Keratinocyte (primary cell): ENCODE measurements at regions not wholly inside any gene's neighbourhood (a gene's known extent, or its start where the extent isn't known, plus 50 kb on each side); places are given as distances from the start of the nearest gene placed in this dataset.

Source experiments
- DNase-seq: peaks from one replicate; pipeline ENCODE4 v3.0.0-alpha.2; 2011; ENCODE audit warnings: low read depth, missing footprints, low spot score
- FAIRE-seq: peaks from 2 replicates; lab custom pipeline; 2011; peaks lifted over from hg19 to GRCh38; lab: Jason Lieb, UNC
- H2AFZ ChIP-seq: 2 replicates; pipeline ENCODE4 v1.6.0; 2012; ENCODE audit warnings: low read length, control low read depth, inconsistent platforms; ENCODE audit not compliant: control insufficient read depth
- H3K27ac ChIP-seq: 2 replicates; pipeline ENCODE4 v1.5.1; 2011; ENCODE audit warnings: low read length; ENCODE audit not compliant: control insufficient read depth, insufficient read depth
- H3K27me3 ChIP-seq: 3 replicates; pipeline ENCODE4 v1.6.0; 2011; ENCODE audit warnings: low read length; ENCODE audit not compliant: control insufficient read depth, insufficient read depth; ENCODE audit errors: extremely low read depth
- H3K36me3 ChIP-seq, 2 experiments: 2 replicates in 1 of 2; 3 replicates in 1 of 2; pipeline ENCODE4 v1.5.1; 2011; ENCODE audit warnings: low read length in 2 of 2, mild to moderate bottlenecking in 1 of 2; ENCODE audit not compliant: control insufficient read depth in 2 of 2, insufficient read depth in 2 of 2; ENCODE audit errors: extremely low read depth in 1 of 2
- H3K4me1 ChIP-seq: 3 replicates; pipeline ENCODE4 v1.5.1; 2011; ENCODE audit warnings: low read length; ENCODE audit not compliant: control insufficient read depth, insufficient read depth; ENCODE audit errors: extremely low read depth
- H3K4me2 ChIP-seq: 3 replicates; pipeline ENCODE4 v1.6.0; 2011; ENCODE audit warnings: low read depth, low read length; ENCODE audit not compliant: control insufficient read depth, insufficient read depth; ENCODE audit errors: extremely low read depth
- H3K4me3 ChIP-seq, 3 experiments: fragments of 200-600 bp in 1 of 3; sonication (generic) in 1 of 3; 2 replicates in 2 of 3; 3 replicates in 1 of 3; pipeline ENCODE4 v1.5.1; 2011 to 2016; ENCODE audit warnings: low read length in 3 of 3, mild to moderate bottlenecking in 3 of 3, control low read depth in 2 of 3, inconsistent platforms in 1 of 3, low read depth in 1 of 3, mixed read lengths in 1 of 3, mixed run types in 1 of 3, moderate library complexity in 1 of 3; ENCODE audit not compliant: control insufficient read depth in 2 of 3, insufficient read depth in 2 of 3; ENCODE audit errors: extremely low read depth in 1 of 3
- H3K79me2 ChIP-seq: 2 replicates; pipeline ENCODE4 v1.6.0; 2012; ENCODE audit warnings: low read length; ENCODE audit not compliant: control insufficient read depth, insufficient read depth
- H3K9ac ChIP-seq: 3 replicates; pipeline ENCODE4 v1.6.0; 2011; ENCODE audit warnings: low read length; ENCODE audit not compliant: control insufficient read depth, insufficient read depth; ENCODE audit errors: extremely low read depth
- H3K9me1 ChIP-seq: 3 replicates; pipeline ENCODE4 v1.6.0; 2011; ENCODE audit warnings: low read length; ENCODE audit not compliant: control insufficient read depth, insufficient read depth; ENCODE audit errors: extremely low read depth
- H3K9me3 ChIP-seq: 2 replicates; pipeline ENCODE4 v1.5.1; 2012; ENCODE audit warnings: low read depth, low read length; ENCODE audit not compliant: control insufficient read depth
- H4K20me1 ChIP-seq: 3 replicates; pipeline ENCODE4 v1.6.0; 2011; ENCODE audit warnings: low read length; ENCODE audit not compliant: control insufficient read depth, insufficient read depth; ENCODE audit errors: extremely low read depth
- EZH2 ChIP-seq: IDR thresholded peaks from one replicate; pipeline ENCODE4 v1.6.1; 2012; ENCODE audit warnings: inconsistent platforms, mild to moderate bottlenecking, low read length, moderate library complexity
- dilution Hi-C: fragments of 300-500 bp; cut with MboI; formaldehyde crosslinking; loops from one replicate; pipeline ENCODE4 v1.7.0; 2020; ENCODE audit warnings: low sequenced_read_pairs; ENCODE audit not compliant: extremely low pct_ligation_motif_present
- TF ChIP-seq, protein P1 (sequence below), 3 experiments: IDR thresholded peaks in 1 of 3; conservative IDR thresholded peaks in 1 of 3; optimal IDR thresholded peaks in 1 of 3; 2 replicates in 2 of 3; 3 replicates in 1 of 3; pipeline versions ENCODE3 to v1.5.1; 2011; ENCODE audit warnings: low read length in 3 of 3, mild to moderate bottlenecking in 3 of 3, moderate library complexity in 2 of 3, control low read depth in 1 of 3, inconsistent platforms in 1 of 3; ENCODE audit not compliant: insufficient read depth in 2 of 3; ENCODE audit errors: extremely low read depth in 1 of 3

DNA sequence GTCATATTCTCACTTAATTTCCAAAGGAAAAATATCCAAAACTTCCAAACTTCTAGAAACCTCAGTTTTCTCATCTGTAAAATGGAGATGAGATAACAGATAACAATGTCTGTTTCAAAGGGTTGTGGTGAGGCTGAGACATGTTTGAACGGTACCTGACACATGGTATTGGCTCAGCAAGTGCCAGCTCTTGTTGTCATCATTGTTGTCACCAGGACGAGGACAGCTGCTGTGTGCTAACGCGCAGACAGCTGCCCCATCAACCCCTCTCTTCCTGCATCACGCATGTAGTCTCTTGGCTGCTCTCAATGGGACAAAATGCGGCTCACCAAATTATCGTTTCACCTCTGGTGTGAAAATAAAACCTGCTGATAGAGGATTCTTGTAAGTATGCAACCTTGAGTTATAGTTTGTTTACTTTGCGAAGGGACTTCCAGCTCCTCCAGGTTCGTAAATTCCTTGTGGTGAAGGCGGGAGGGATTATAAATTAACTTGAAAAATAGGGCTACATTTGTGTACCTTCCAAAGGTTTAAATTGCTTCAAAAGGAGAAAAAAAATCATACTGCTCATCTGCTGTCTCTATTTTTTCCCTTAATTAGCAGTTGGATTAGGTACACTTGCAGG lies 605.4 kb downstream of the BCL11A start:
- no peaks in the 10 kb centered on the region for H3K79me2 ChIP-seq
- H4K20me1 ChIP-seq = no peaks in the 10 kb centered on the region
- no peaks in the 10 kb centered on the region for H3K9me1 ChIP-seq
- H3K9me3 ChIP-seq = no peaks in the 10 kb centered on the region
- H3K4me2 ChIP-seq = no peak overlapping the region
- no peak overlapping the region for H2AFZ ChIP-seq
- dilution Hi-C loops = no loop called here
- DNase-seq (no peak), FAIRE-seq (no peak)
- no peak overlapping the region for H3K27ac ChIP-seq
- TF ChIP-seq EZH2 = no peak
- TF ChIP-seq, protein P1, sequence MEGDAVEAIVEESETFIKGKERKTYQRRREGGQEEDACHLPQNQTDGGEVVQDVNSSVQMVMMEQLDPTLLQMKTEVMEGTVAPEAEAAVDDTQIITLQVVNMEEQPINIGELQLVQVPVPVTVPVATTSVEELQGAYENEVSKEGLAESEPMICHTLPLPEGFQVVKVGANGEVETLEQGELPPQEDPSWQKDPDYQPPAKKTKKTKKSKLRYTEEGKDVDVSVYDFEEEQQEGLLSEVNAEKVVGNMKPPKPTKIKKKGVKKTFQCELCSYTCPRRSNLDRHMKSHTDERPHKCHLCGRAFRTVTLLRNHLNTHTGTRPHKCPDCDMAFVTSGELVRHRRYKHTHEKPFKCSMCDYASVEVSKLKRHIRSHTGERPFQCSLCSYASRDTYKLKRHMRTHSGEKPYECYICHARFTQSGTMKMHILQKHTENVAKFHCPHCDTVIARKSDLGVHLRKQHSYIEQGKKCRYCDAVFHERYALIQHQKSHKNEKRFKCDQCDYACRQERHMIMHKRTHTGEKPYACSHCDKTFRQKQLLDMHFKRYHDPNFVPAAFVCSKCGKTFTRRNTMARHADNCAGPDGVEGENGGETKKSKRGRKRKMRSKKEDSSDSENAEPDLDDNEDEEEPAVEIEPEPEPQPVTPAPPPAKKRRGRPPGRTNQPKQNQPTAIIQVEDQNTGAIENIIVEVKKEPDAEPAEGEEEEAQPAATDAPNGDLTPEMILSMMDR (optimal IDR thresholded peaks at IDR 0.05 in 1 of 3, IDR thresholded peaks at IDR 0.05 in 1 of 3, conservative IDR thresholded peaks at IDR 0.05 in 1 of 3; ENCODE audit: extremely low read depth in 1 of 3, insufficient read depth in 2 of 3, low read length in 3 of 3) = no peak
- no peak overlapping the region for H3K9ac ChIP-seq
- no peaks in the 10 kb centered on the region for H3K27me3 ChIP-seq
- no peaks in the 10 kb centered on the region for H3K36me3 ChIP-seq
- no peak overlapping the region for H3K4me3 ChIP-seq
- H3K4me1 ChIP-seq = no peaks in the 10 kb centered on the region

DNA sequence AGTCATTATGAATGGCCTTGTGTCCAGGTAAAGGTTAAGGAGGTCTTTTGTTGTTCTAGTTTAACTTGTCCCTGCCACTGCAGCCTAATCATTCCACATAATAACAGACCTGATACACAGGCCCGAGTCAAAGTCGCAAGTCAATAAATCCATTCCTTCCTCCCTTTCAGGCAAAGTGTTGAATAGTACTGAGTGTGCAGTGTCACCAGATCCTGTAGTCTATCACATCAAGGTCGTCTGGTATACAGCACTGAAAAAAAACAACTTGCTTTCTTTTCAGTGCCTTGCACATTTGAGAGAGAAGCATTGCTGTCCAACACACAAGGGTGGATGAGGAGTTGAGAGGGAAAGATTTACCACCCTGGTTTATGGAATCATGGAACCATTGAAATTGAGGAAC lies 606.2 kb downstream of the BCL11A start:
- H3K27ac ChIP-seq = no peak overlapping the region
- FAIRE-seq (no peak), DNase-seq (no peak)
- dilution Hi-C loops = no loop called here
- H3K9me3 ChIP-seq = no peaks in the 10 kb centered on the region
- no peaks in the 10 kb centered on the region for H3K27me3 ChIP-seq
- H3K4me1 ChIP-seq = no peaks in the 10 kb centered on the region
- H3K79me2 ChIP-seq = no peaks in the 10 kb centered on the region
- no peaks in the 10 kb centered on the region for H4K20me1 ChIP-seq
- no peak overlapping the region for H3K4me3 ChIP-seq
- no peak overlapping the region for H3K9ac ChIP-seq
- H3K9me1 ChIP-seq = no peaks in the 10 kb centered on the region
- H3K36me3 ChIP-seq = no peaks in the 10 kb centered on the region
- no peak for TF ChIP-seq EZH2
- TF ChIP-seq, protein P1 (optimal IDR thresholded peaks at IDR 0.05 in 1 of 3, IDR thresholded peaks at IDR 0.05 in 1 of 3, conservative IDR thresholded peaks at IDR 0.05 in 1 of 3; ENCODE audit: extremely low read depth in 1 of 3, insufficient read depth in 2 of 3, low read length in 3 of 3) = no peak
- no peak overlapping the region for H3K4me2 ChIP-seq
- H2AFZ ChIP-seq = no peak overlapping the region
